Glutamatergic neuron (in vitro differentiated cells): ENCODE measurements at regions not wholly inside any gene's neighbourhood (a gene's known extent, or its start where the extent isn't known, plus 50 kb on each side); places are given as distances from the start of the nearest gene placed in this dataset.

Experiments
- DNase-seq: peaks from one replicate; pipeline ENCODE4 v3.0.0; 2022
- H3K27ac Mint-ChIP-seq: one replicate; pipeline ENCODE4 v1.8.0; 2020; ENCODE audit warnings: mild to moderate bottlenecking, mixed read lengths, inconsistent platforms; ENCODE audit not compliant: unreplicated experiment
- H3K27me3 Mint-ChIP-seq: one replicate; pipeline ENCODE4 v1.8.0; 2020; ENCODE audit warnings: mild to moderate bottlenecking, moderate library complexity, mixed read lengths, inconsistent platforms; ENCODE audit not compliant: unreplicated experiment
- H3K36me3 Mint-ChIP-seq: one replicate; pipeline ENCODE4 v1.8.0; 2020; ENCODE audit warnings: mild to moderate bottlenecking, mixed read lengths, inconsistent platforms; ENCODE audit not compliant: unreplicated experiment
- H3K4me1 Mint-ChIP-seq: one replicate; pipeline ENCODE4 v1.8.0; 2020; ENCODE audit warnings: mild to moderate bottlenecking, low read depth, mixed read lengths, inconsistent platforms; ENCODE audit not compliant: unreplicated experiment
- H3K4me3 Mint-ChIP-seq: one replicate; pipeline ENCODE4 v1.8.0; 2020; ENCODE audit warnings: mild to moderate bottlenecking, mixed read lengths, inconsistent platforms; ENCODE audit not compliant: unreplicated experiment
- H3K9me3 Mint-ChIP-seq: one replicate; pipeline ENCODE4 v1.8.0; 2020; ENCODE audit warnings: mild to moderate bottlenecking, moderate library complexity, mixed read lengths, inconsistent platforms; ENCODE audit not compliant: unreplicated experiment
- CTCF ChIP-seq: fragments of 200-600 bp; sonication (generic); IDR thresholded peaks from one replicate; pipeline ENCODE4 v1.5.0; 2021; ENCODE audit not compliant: partially characterized antibody, unreplicated experiment

GRCh38 chr11:119791701-119792151, 62.7 kb upstream of the NECTIN1 start:
- DNase-seq = peak; percentile 17
- H3K4me1 Mint-ChIP-seq = peaks cover 18% of the 10 kb centered on the region

GRCh38 chr11:119791047-119791446, 62.0 kb upstream of the NECTIN1 start:
- Mint-ChIP-seq H3K27me3 (peaks cover 10% of the 10 kb centered on the region), H3K4me1 (peaks cover 16% of the 10 kb centered on the region), H3K27ac (no peak overlapping the region), H3K36me3 (no peaks in the 10 kb centered on the region), H3K9me3 (peaks cover 4% of the 10 kb centered on the region), H3K4me3 (no peak overlapping the region)
- TF ChIP-seq CTCF = no peak
- peak; percentile 24 for DNase-seq

More at GRCh38 chr11:119791701-119792151, 62.7 kb upstream of the NECTIN1 start:
- Mint-ChIP-seq H3K27ac (no peak overlapping the region), H3K27me3 (peaks cover 11% of the 10 kb centered on the region), H3K9me3 (peaks cover 2% of the 10 kb centered on the region), H3K36me3 (no peaks in the 10 kb centered on the region), H3K4me3 (no peak overlapping the region)
- TF ChIP-seq CTCF = no peak

GRCh38 chr11:119790476-119790875, 61.5 kb upstream of the NECTIN1 start:
- H3K9me3 Mint-ChIP-seq = peaks cover 7% of the 10 kb centered on the region
- DNase-seq = peak; percentile 15
- peaks cover 21% of the 10 kb centered on the region for H3K4me1 Mint-ChIP-seq
- H3K27ac Mint-ChIP-seq = no peak overlapping the region
- H3K36me3 Mint-ChIP-seq = no peaks in the 10 kb centered on the region
- no peak for TF ChIP-seq CTCF
- H3K27me3 Mint-ChIP-seq = peaks cover 12% of the 10 kb centered on the region
- no peak overlapping the region for H3K4me3 Mint-ChIP-seq

- H3K27me3 Mint-ChIP-seq = peaks cover 7% of the 10 kb centered on the region
- H3K36me3 Mint-ChIP-seq = no peaks in the 10 kb centered on the region
- H3K4me1 Mint-ChIP-seq = peaks cover 21% of the 10 kb centered on the region
- no peak overlapping the region for H3K4me3 Mint-ChIP-seq
- no peak for TF ChIP-seq CTCF
- H3K27ac Mint-ChIP-seq = no peak overlapping the region
- peaks cover 5% of the 10 kb centered on the region for H3K9me3 Mint-ChIP-seq
- peak; percentile 8 for DNase-seq
Measured at GRCh38 chr11:119789766-119790407, 60.9 kb upstream of the NECTIN1 start.

DNA sequence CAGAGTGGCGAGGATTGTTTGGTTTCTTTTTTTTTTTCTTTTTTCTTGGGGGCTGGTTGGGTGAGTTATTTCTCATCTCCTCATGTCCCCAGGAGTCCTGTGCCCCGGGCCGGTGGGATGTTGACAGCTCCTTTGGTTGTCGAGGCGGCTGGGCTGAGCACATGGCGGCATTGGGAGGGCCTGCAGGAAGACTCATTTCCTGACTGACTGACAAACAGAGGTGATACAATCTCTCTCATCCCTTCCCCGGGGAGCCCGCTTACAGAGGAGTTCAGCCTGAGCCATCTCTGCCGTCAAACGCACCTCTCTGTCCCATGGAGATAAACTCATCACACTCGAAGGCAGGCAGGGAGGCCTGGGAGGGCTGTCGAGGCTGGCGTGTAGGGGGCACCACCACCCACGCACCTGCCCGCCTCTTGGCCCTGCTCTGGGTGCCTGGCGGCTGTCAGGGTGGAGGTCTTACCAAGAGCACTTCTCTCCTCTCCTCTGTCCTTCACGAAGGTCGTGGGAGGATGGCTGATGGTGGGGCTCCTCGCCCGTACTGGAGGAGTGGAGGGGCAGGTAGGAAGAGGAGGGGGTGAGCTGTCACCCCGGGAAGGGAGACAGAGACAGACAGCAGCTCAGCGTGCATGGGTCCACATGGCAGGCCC, 60.0 kb upstream of the NECTIN1 start:
- peaks cover 5% of the 10 kb centered on the region for H3K9me3 Mint-ChIP-seq
- peaks cover 7% of the 10 kb centered on the region for H3K27me3 Mint-ChIP-seq
- H3K36me3 Mint-ChIP-seq = no peaks in the 10 kb centered on the region
- H3K4me3 Mint-ChIP-seq = no peak overlapping the region
- no peak for TF ChIP-seq CTCF
- peak; percentile 60 for DNase-seq
- no peak overlapping the region for H3K27ac Mint-ChIP-seq
- peaks cover 21% of the 10 kb centered on the region for H3K4me1 Mint-ChIP-seq
